GM12878 (cell line): ENCODE measurements at regions not wholly inside any gene's neighbourhood (a gene's known extent, or its start where the extent isn't known, plus 50 kb on each side); places are given as distances from the start of the nearest gene placed in this dataset.

Experiments
- ATAC-seq: fragments of 200-7000 bp; cut with Tn5 transposase; 3 replicates; pipeline ENCODE4 v1.9.1; 2020; ENCODE audit warnings: mild to moderate bottlenecking, moderate library complexity
- BruUV-seq: library from RNA; stranded (reverse); fragments of 400-500 nt; replicated peaks from 2 replicates; lab custom pipeline; 2021; lab: Mats Ljungman, UMichigan
- CTCF ChIA-PET: fragments of 300-600 bp; sonication (Branson Sonifier 250); formaldehyde crosslinking; extraction: SDS; loops from one replicate; lab custom pipeline; 2021; ENCODE audit warnings: inconsistent platforms; lab: Yijun Ruan, JAX
- POLR2A ChIA-PET: fragments of 350-600 bp; formaldehyde crosslinking; extraction: SDS; loops from one replicate; lab custom pipeline; 2021; ENCODE audit warnings: inconsistent platforms; lab: Charles Lee
- RAD21 ChIA-PET: fragments of 300-600 bp; sonication (Branson Sonifier 250); formaldehyde crosslinking; loops from one replicate; lab custom pipeline; 2023; ENCODE audit warnings: antibody characterized with exemption; ENCODE audit not compliant: unreplicated experiment; lab: Charles Lee
- SMC1A ChIA-PET: fragments of 300-600 bp; sonication (Branson Sonifier 250); formaldehyde crosslinking; loops from one replicate; lab custom pipeline; 2023; ENCODE audit not compliant: unreplicated experiment, uncharacterized antibody; lab: Charles Lee
- DNase-seq: peaks from one replicate; pipeline ENCODE4 v3.0.0-alpha.2; 2011; ENCODE audit warnings: low read depth, low spot score
- FAIRE-seq: peaks from 3 replicates; lab custom pipeline; 2011; peaks lifted over from hg19 to GRCh38; lab: Jason Lieb, UNC
- H2AFZ ChIP-seq: 2 replicates; pipeline ENCODE4 v1.6.0; 2011; ENCODE audit warnings: low read depth, low read length, control low read depth; ENCODE audit not compliant: control insufficient read depth
- H3K27ac ChIP-seq: 2 replicates; pipeline ENCODE4 v1.5.1; 2011; ENCODE audit warnings: control low read depth; ENCODE audit not compliant: control insufficient read depth, insufficient read depth
- H3K27me3 ChIP-seq, 2 experiments: replicated peaks in 1 of 2; 2 replicates each; pipeline versions ENCODE4 v1.6.0 to v1.6.1; 2011; ENCODE audit warnings: low read length in 1 of 2; ENCODE audit not compliant: control insufficient read depth in 2 of 2, insufficient read depth in 2 of 2
- H3K36me3 ChIP-seq, 2 experiments: 2 replicates each; pipeline ENCODE4 v1.5.1; 2011; ENCODE audit warnings: low read length in 1 of 2; ENCODE audit not compliant: control insufficient read depth in 2 of 2, insufficient read depth in 2 of 2
- H3K4me1 ChIP-seq: 2 replicates; pipeline ENCODE4 v1.6.1; 2011; ENCODE audit warnings: mild to moderate bottlenecking, low read length, moderate library complexity, mixed read lengths; ENCODE audit not compliant: control insufficient read depth, insufficient read depth
- H3K4me2 ChIP-seq: 2 replicates; pipeline ENCODE4 v1.6.0; 2011; ENCODE audit warnings: control low read depth; ENCODE audit not compliant: control insufficient read depth, insufficient read depth
- H3K4me3 ChIP-seq: fragments of 200-600 bp; sonication (generic); 2 replicates; pipeline ENCODE4 v1.5.1; 2016
- H3K79me2 ChIP-seq: 2 replicates; pipeline ENCODE4 v1.6.0; 2011; ENCODE audit warnings: low read length; ENCODE audit not compliant: control insufficient read depth, insufficient read depth
- H3K9ac ChIP-seq: 2 replicates; pipeline ENCODE4 v1.8.0; 2011; ENCODE audit warnings: low read length, control low read depth, mixed read lengths; ENCODE audit not compliant: control insufficient read depth, insufficient read depth
- H3K9me3 ChIP-seq: replicated peaks from 3 replicates; pipeline ENCODE4 v1.5.1; 2011; ENCODE audit warnings: mild to moderate bottlenecking, low read length; ENCODE audit not compliant: control insufficient read depth, insufficient read depth
- H4K20me1 ChIP-seq: 2 replicates; pipeline ENCODE4 v1.6.0; 2011; ENCODE audit not compliant: control insufficient read depth, insufficient read depth
- BHLHE40 ChIP-seq, 2 experiments: fragments of 450-650 bp in 1 of 2; IDR thresholded peaks; 2 replicates each; pipeline ENCODE4 v1.6.1; 2011 to 2017; ENCODE audit warnings: low read depth in 2 of 2, borderline replicate concordance in 1 of 2, improper control_type of control experiment in 1 of 2, low read length in 1 of 2, mild to moderate bottlenecking in 1 of 2
- CHD1 ChIP-seq: IDR thresholded peaks from 2 replicates; pipeline ENCODE4 v1.6.1; 2012; ENCODE audit warnings: low read depth, low read length, improper control_type of control experiment
- IRF4 ChIP-seq: IDR thresholded peaks from 2 replicates; pipeline ENCODE4 v1.6.1; 2011; ENCODE audit warnings: low read depth, low read length
- JUND ChIP-seq: IDR thresholded peaks from 2 replicates; pipeline ENCODE4 v1.6.1; 2012; ENCODE audit warnings: low read depth, mild to moderate bottlenecking, low read length, improper control_type of control experiment, moderate library complexity
- NFIC ChIP-seq: IDR thresholded peaks from 2 replicates; pipeline ENCODE4 v1.6.1; 2012; ENCODE audit warnings: low read depth, mild to moderate bottlenecking, inconsistent platforms, low read length, moderate library complexity
- NR2C1 ChIP-seq: fragments of 450-650 bp; IDR thresholded peaks from 2 replicates; pipeline ENCODE4 v1.6.1; 2017; ENCODE audit warnings: antibody characterized with exemption, mild to moderate bottlenecking, moderate library complexity
- NR2F1 ChIP-seq: fragments of 450-650 bp; conservative IDR thresholded peaks from 2 replicates; pipeline ENCODE4 v1.6.1; 2017; ENCODE audit warnings: mild to moderate bottlenecking
- PAX5 ChIP-seq: IDR thresholded peaks from 2 replicates; pipeline ENCODE4 v1.6.1; 2011; ENCODE audit warnings: low read depth, low read length, borderline replicate concordance
- PML ChIP-seq: IDR thresholded peaks from 2 replicates; pipeline ENCODE4 v1.6.1; 2012; ENCODE audit warnings: low read length, inconsistent platforms
- RAD21 ChIP-seq: IDR thresholded peaks from 2 replicates; pipeline ENCODE4 v1.6.1; 2011; ENCODE audit warnings: mild to moderate bottlenecking, low read depth, low read length, moderate library complexity; ENCODE audit not compliant: insufficient read depth
- SIN3A ChIP-seq: IDR thresholded peaks from 2 replicates; pipeline ENCODE4 v1.6.1; 2012; ENCODE audit warnings: low read depth, low read length, improper control_type of control experiment
- SREBF1 ChIP-seq: IDR thresholded peaks from 2 replicates; pipeline ENCODE4 v1.6.1; 2012; ENCODE audit warnings: mild to moderate bottlenecking, low read length
- SREBF2 ChIP-seq: IDR thresholded peaks from 2 replicates; pipeline ENCODE4 v1.6.1; 2012; ENCODE audit warnings: mild to moderate bottlenecking, low read length
- ZZZ3 ChIP-seq: IDR thresholded peaks from 2 replicates; pipeline ENCODE4 v1.6.1; 2011; ENCODE audit warnings: low read depth; ENCODE audit not compliant: control insufficient read depth, insufficient read length
- WGBS: methylation state at CpG from one replicate; pipeline ENCODE4 v1.1.6; 2016; ENCODE audit warnings: low lambda C conversion rate; ENCODE audit not compliant: insufficient replicate concordance, insufficient coverage; ENCODE audit errors: missing lambda C conversion rate; 5-methylcytosine and 5-hydroxymethylcytosine counted together
- in situ Hi-C: fragments of 300-500 bp; cut with MboI; formaldehyde crosslinking; loops from 9 replicates; pipeline ENCODE4 v1.14.3; 2018; ENCODE audit warnings: mixed read lengths
- intact Hi-C: fragments of 100-400 bp; cut with micrococcal nuclease; formaldehyde crosslinking; loops from one replicate; pipeline ENCODE4 v1.14.2; 2022; ENCODE audit not compliant: unreplicated experiment
- TF ChIP-seq, protein P1 (sequence below): IDR thresholded peaks from 2 replicates; pipeline ENCODE4 v1.6.1; 2012; ENCODE audit warnings: low read depth, low read length, improper control_type of control experiment
- TF ChIP-seq, protein P2 (sequence below): fragments of 150-350 bp; IDR thresholded peaks from 2 replicates; pipeline ENCODE4 v1.6.1; 2014; ENCODE audit warnings: mild to moderate bottlenecking, low read depth, low read length
- TF ChIP-seq, protein P3 (sequence below): IDR thresholded peaks from 2 replicates; pipeline ENCODE4 v1.6.1; 2011; ENCODE audit warnings: low read depth, mild to moderate bottlenecking, low read length, moderate library complexity, borderline replicate concordance; ENCODE audit errors: extremely low read depth

DNA sequence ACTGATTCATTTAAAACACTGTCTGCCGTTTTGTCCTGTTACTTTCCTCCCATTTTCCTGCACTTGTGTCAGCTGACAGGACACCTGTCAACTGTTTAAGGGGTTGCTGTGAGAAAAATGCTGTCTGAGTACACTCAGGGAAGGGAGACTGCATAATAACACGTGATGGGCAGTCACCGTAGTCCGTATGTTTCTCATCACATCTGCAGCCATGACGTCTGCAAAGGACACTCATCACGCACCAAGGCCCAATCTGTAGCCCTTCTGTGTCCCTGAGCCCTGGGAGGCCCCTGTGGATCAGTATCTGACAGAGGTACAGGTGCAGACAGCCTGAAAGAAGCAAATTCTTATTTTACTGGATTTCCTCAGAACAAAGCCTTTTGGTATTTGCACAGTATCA, 396.3 kb downstream of the YTHDC2 start:
- SMC1A ChIA-PET, result no interaction called here
- in situ Hi-C loops, result no loop called here
- 15% methylated on average over 6 of the region's 6 CpGs for WGBS
- intact Hi-C loops, result no loop called here
- ATAC-seq, result no peak
- H3K9ac ChIP-seq, result no peak overlapping the region
- no peaks in the 10 kb centered on the region for H3K9me3 ChIP-seq
- RAD21 ChIA-PET, result no interaction called here
- TF ChIP-seq, protein P1, sequence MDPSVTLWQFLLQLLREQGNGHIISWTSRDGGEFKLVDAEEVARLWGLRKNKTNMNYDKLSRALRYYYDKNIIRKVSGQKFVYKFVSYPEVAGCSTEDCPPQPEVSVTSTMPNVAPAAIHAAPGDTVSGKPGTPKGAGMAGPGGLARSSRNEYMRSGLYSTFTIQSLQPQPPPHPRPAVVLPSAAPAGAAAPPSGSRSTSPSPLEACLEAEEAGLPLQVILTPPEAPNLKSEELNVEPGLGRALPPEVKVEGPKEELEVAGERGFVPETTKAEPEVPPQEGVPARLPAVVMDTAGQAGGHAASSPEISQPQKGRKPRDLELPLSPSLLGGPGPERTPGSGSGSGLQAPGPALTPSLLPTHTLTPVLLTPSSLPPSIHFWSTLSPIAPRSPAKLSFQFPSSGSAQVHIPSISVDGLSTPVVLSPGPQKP, result no peak
- TF ChIP-seq JUND, result no peak
- TF ChIP-seq ZZZ3, result no peak
- TF ChIP-seq SREBF1, result no peak
- TF ChIP-seq, all 136 proteins: peak for 0
- Histone ChIP-seq H4K20me1 (no peaks in the 10 kb centered on the region), H3K27me3 (no peaks in the 10 kb centered on the region), H3K36me3 (no peaks in the 10 kb centered on the region), H3K4me3 (no peak overlapping the region), H3K4me2 (no peak overlapping the region), H3K27ac (no peak overlapping the region), H3K79me2 (no peaks in the 10 kb centered on the region), H3K4me1 (no peaks in the 10 kb centered on the region), H2AFZ (no peak overlapping the region)
- BruUV-seq, result no TSS peak
- FAIRE-seq (no peak), DNase-seq (no peak)
- POLR2A ChIA-PET, result no interaction called here
- CTCF ChIA-PET, result no interaction called here

DNA sequence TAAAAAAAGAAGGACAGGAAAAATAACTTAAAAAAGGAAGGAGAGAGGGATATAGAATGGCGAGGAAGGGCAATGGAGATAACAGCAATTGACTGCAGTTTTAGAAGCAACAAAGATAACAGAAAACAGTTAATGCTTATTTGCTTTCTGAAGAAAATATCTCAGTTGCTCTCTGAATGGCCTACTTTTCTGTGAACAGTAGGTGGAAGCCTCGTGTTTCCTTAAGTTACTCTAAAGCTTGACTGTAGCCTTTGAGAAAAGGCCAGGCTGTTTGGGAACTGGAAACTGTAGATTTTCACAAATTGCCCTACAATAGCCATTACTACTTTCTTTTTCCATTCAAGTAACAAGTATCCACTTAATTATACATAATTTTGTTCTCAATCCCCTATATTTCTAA, 404.5 kb downstream of the YTHDC2 start:
- H3K4me1 ChIP-seq, result no peaks in the 10 kb centered on the region
- no peaks in the 10 kb centered on the region for H3K79me2 ChIP-seq
- ChIA-PET RAD21 (no interaction called here), POLR2A (interaction anchor here (0.7 kb wide), 1 partner anchor 782 kb away, joined by 9 read pairs; no protein-coding TSS in a partner anchor), SMC1A (no interaction called here), CTCF (no interaction called here)
- in situ Hi-C loops, result no loop called here
- H3K27ac ChIP-seq, result no peak overlapping the region
- H3K36me3 ChIP-seq, result no peaks in the 10 kb centered on the region
- no peaks in the 10 kb centered on the region for H4K20me1 ChIP-seq
- TF ChIP-seq CHD1 (no peak), NR2C1 (no peak), NFIC (no peak), ZZZ3 (no peak), NR2F1 (no peak), IRF4 (no peak), SREBF2 (no peak), PAX5 (no peak), BHLHE40 (IDR thresholded peaks at IDR 0.05; ENCODE audit: borderline replicate concordance in 1 of 2, low read depth in 2 of 2, low read length in 1 of 2) (no peak), PML (no peak), RAD21 (no peak), SIN3A (no peak)
- TF ChIP-seq, protein P2, sequence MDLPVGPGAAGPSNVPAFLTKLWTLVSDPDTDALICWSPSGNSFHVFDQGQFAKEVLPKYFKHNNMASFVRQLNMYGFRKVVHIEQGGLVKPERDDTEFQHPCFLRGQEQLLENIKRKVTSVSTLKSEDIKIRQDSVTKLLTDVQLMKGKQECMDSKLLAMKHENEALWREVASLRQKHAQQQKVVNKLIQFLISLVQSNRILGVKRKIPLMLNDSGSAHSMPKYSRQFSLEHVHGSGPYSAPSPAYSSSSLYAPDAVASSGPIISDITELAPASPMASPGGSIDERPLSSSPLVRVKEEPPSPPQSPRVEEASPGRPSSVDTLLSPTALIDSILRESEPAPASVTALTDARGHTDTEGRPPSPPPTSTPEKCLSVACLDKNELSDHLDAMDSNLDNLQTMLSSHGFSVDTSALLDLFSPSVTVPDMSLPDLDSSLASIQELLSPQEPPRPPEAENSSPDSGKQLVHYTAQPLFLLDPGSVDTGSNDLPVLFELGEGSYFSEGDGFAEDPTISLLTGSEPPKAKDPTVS, result no peak
- TF ChIP-seq, protein P3, sequence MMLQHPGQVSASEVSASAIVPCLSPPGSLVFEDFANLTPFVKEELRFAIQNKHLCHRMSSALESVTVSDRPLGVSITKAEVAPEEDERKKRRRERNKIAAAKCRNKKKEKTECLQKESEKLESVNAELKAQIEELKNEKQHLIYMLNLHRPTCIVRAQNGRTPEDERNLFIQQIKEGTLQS, result no peak
- H3K4me3 ChIP-seq, result no peak overlapping the region
- H3K27me3 ChIP-seq, result no peaks in the 10 kb centered on the region
- no TSS peak for BruUV-seq
- FAIRE-seq (no peak), DNase-seq (no peak), ATAC-seq (no peak)
- no peaks in the 10 kb centered on the region for H3K9me3 ChIP-seq
- intact Hi-C loops, result no loop called here
- no peak overlapping the region for H3K9ac ChIP-seq
- no peak overlapping the region for H3K4me2 ChIP-seq
- WGBS, result 21% methylated on average over 2 of the region's 2 CpGs
- H2AFZ ChIP-seq, result no peak overlapping the region
